ENCODE measurements at regions not wholly inside any gene's neighbourhood (a gene's known extent, or its start where the extent isn't known, plus 50 kb on each side); places are given as distances from the start of the nearest gene placed in this dataset.

GRCh38 chr7:25384788-25385505, 156.7 kb upstream of the NPVF start:
- no peaks in the 10 kb centered on the region for H3K36me3 Mint-ChIP-seq (ENCODE audit: low read depth, unreplicated experiment)
- H3K27ac Mint-ChIP-seq (ENCODE audit: unreplicated experiment): no peak overlapping the region
- peaks cover 2% of the 10 kb centered on the region for H3K27me3 Mint-ChIP-seq (ENCODE audit: unreplicated experiment)
- no peak for DNase-seq (ENCODE audit: low spot score)
- no peak for TF ChIP-seq CTCF (IDR thresholded peaks at IDR 0.05; ENCODE audit: unreplicated experiment)
- H3K9me3 Mint-ChIP-seq (ENCODE audit: unreplicated experiment): no peaks in the 10 kb centered on the region
- H3K4me3 Mint-ChIP-seq (ENCODE audit: unreplicated experiment): no peak overlapping the region
- peaks cover 10% of the 10 kb centered on the region for H3K4me1 Mint-ChIP-seq (ENCODE audit: unreplicated experiment)

- peaks cover 2% of the 10 kb centered on the region for H3K27me3 Mint-ChIP-seq (ENCODE audit: unreplicated experiment)
- H3K4me1 Mint-ChIP-seq (ENCODE audit: unreplicated experiment): peaks cover 10% of the 10 kb centered on the region
- DNase-seq (ENCODE audit: low spot score): no peak
- H3K4me3 Mint-ChIP-seq (ENCODE audit: unreplicated experiment): no peak overlapping the region
- H3K36me3 Mint-ChIP-seq (ENCODE audit: low read depth, unreplicated experiment): no peaks in the 10 kb centered on the region
- TF ChIP-seq CTCF (IDR thresholded peaks at IDR 0.05; ENCODE audit: unreplicated experiment): no peak
- no peak overlapping the region for H3K27ac Mint-ChIP-seq (ENCODE audit: unreplicated experiment)
- H3K9me3 Mint-ChIP-seq (ENCODE audit: unreplicated experiment): no peaks in the 10 kb centered on the region
Measured at GRCh38 chr7:25385506-25386136, 157.3 kb upstream of the NPVF start.

DNA sequence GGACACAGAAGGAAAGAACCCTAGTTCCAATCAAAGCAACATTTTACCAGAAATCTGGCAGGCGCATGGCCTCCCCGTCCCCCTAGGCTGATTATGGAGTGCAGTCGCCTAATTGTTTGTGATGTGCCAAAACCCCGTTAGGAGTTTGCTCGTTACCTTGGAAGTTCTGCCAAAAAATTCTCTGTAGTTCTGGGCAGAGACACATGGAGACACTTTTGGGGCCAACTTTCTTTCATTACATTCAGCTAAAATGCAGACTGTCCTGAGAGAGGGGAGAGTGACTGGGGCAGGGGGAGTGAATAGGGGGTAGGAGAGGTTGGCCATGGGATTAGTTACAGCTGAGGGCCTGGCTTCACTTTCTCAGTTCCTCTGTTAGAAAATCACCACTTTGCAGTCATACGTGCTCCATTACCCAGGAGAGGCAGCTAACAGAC, 158.0 kb upstream of the NPVF start:
- Mint-ChIP-seq H3K27me3 (ENCODE audit: unreplicated experiment) (peaks cover 2% of the 10 kb centered on the region), H3K9me3 (ENCODE audit: unreplicated experiment) (no peaks in the 10 kb centered on the region), H3K36me3 (ENCODE audit: low read depth, unreplicated experiment) (no peaks in the 10 kb centered on the region), H3K27ac (ENCODE audit: unreplicated experiment) (no peak overlapping the region), H3K4me1 (ENCODE audit: unreplicated experiment) (peaks cover 11% of the 10 kb centered on the region), H3K4me3 (ENCODE audit: unreplicated experiment) (no peak overlapping the region)
- DNase-seq (ENCODE audit: low spot score): no peak
- TF ChIP-seq CTCF (IDR thresholded peaks at IDR 0.05; ENCODE audit: unreplicated experiment): no peak

GRCh38 chr7:25388681-25389080, 160.4 kb upstream of the NPVF start:
- H3K36me3 Mint-ChIP-seq (ENCODE audit: low read depth, unreplicated experiment): no peaks in the 10 kb centered on the region

More at GRCh38 chr7:25388681-25389080, 160.4 kb upstream of the NPVF start:
- no peak overlapping the region for H3K4me3 Mint-ChIP-seq (ENCODE audit: unreplicated experiment)
- no peak overlapping the region for H3K27ac Mint-ChIP-seq (ENCODE audit: unreplicated experiment)
- H3K27me3 Mint-ChIP-seq (ENCODE audit: unreplicated experiment): peaks cover 2% of the 10 kb centered on the region
- no peaks in the 10 kb centered on the region for H3K9me3 Mint-ChIP-seq (ENCODE audit: unreplicated experiment)
- no peak for TF ChIP-seq CTCF (IDR thresholded peaks at IDR 0.05; ENCODE audit: unreplicated experiment)
- no peak for DNase-seq (ENCODE audit: low spot score)
- H3K4me1 Mint-ChIP-seq (ENCODE audit: unreplicated experiment): peaks cover 16% of the 10 kb centered on the region
